Stimulated activated CD4-positive, alpha-beta T cell treated with anti-CD3 and anti-CD28 coated beads, Interleukin-12 subunit alpha, Interleukin-12 subunit beta, amount 100 ng/mL, for 4 hours (primary cell): ENCODE measurements at regions not wholly inside any gene's neighbourhood (a gene's known extent, or its start where the extent isn't known, plus 50 kb on each side); places are given as distances from the start of the nearest gene placed in this dataset.
"Not testable (repeated sequence)": the region's sequence is repeated elsewhere in the genome, so short reads cannot be mapped to it uniquely, and the experiment has no call there.

Experiments used
- DNase-seq: peaks from one replicate; pipeline ENCODE4 v3.0.0-alpha.2; 2020

DNA sequence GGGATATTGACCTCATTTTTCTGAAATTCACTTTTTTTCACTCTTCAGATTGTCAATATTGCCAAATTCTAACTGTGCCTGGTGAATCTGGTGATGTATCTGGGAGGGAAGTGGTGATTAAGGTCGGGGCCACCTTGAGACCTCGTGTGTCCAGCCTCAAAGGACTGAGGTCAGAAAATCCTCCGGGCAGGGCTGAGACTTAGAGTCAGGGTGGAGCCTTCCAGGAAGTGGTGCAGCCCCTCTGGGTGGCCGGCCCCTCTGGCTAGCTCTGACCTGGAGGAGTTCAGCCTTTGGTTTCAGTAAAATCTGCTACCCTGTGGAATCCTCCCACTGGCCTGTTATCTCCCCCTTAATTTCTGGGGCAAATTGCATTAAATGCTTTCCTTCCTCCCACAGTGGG, 175.7 kb downstream of the TRIM43 start:
- DNase-seq = not testable (repeated sequence)

GRCh38 chr2:95767950-95768349, 176.1 kb downstream of the TRIM43 start:
- not testable (repeated sequence) for DNase-seq

- DNase-seq = not testable (repeated sequence)
Measured at GRCh38 chr2:95769256-95769655, 177.5 kb downstream of the TRIM43 start.

DNA sequence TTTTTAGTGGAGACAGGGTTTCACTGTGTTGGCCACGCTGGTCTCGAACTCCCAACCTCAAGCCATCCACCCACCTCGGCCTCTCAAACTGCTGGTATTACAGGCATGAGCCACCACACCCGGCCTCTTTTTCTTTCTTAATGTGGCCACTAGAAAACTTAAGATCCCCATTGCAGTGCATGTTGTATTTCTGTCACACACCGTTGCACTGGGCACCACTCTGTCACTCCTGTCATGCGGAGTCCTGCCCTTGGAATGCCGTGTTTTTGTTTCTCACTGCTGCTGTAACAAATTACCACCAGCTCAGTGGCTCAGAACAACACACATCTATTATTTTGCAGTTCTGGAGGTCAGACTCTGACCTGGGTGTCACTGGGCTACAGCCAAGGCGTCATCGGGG, 178.9 kb downstream of the TRIM43 start:
- DNase-seq = not testable (repeated sequence)

GRCh38 chr2:95774322-95775192, 182.8 kb downstream of the TRIM43 start:
- DNase-seq = not testable (repeated sequence)

DNA sequence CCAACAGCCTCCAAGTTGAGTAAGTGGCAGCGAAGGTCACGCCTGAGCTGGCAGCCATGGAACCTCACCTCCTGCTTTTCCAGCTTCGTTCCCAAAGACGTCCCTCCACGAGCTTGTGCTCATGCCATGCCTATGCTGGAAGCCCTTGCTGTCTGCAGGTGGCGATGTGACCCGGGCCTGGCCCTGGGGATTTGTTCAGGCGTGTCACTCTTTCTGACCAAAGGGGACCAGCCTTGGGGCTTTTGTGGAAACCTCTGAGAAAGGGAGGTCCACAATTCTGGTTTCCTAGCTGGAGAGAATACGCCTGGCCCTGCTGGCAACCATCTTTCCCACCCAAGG, 183.4 kb downstream of the TRIM43 start:
- not testable (repeated sequence) for DNase-seq
